ENCODE measurements at regions not wholly inside any gene's neighbourhood (a gene's known extent, or its start where the extent isn't known, plus 50 kb on each side); places are given as distances from the start of the nearest gene placed in this dataset.
"Not testable (repeated sequence)": the region's sequence is repeated elsewhere in the genome, so short reads cannot be mapped to it uniquely, and the experiment has no call there.

GRCh38 chrY:11099004-11099403, 1571.3 kb downstream of the TSPY10 start:
- WGBS, 2 donors (ENCODE audit: low coverage in 1 of 2), result 73% methylated on average over 3 of the region's 16 CpGs; no CpG with 5 or more reads in 1 of the 2 donors
- H3K36me3 ChIP-seq, result no peaks in the 10 kb centered on the region
- H3K9me3 ChIP-seq, result no peaks in the 10 kb centered on the region
- no peaks in the 10 kb centered on the region for H3K4me1 ChIP-seq
- H3K27ac ChIP-seq, result no peak overlapping the region
- TF ChIP-seq POLR2A (IDR thresholded peaks at IDR 0.05), result no peak
- TF ChIP-seq CTCF (IDR thresholded peaks at IDR 0.05), result no peak
- TF ChIP-seq EP300 (IDR thresholded peaks at IDR 0.05; ENCODE audit: low read depth), result no peak
- no peak for TF ChIP-seq POLR2AphosphoS5 (IDR thresholded peaks at IDR 0.05)
- no peak overlapping the region for H3K4me3 ChIP-seq
- no peaks in the 10 kb centered on the region for H3K27me3 ChIP-seq
- intact Hi-C loops (cut with DNase I; ENCODE audit: low total_unique reads), result no loop called here
- no peak for DNase-seq
- in situ Hi-C loops (cut with MboI; ENCODE audit: low pct_ligation_motif_present in 1 of 4, low pct_unique_long_range_greater_than_20kb in 1 of 4, low sequenced_read_pairs in 3 of 4), result no loop called here

GRCh38 chrY:11100472-11100871, 1572.8 kb downstream of the TSPY10 start:
- H3K9me3 ChIP-seq; H3K4me1 ChIP-seq; H3K27me3 ChIP-seq; H3K36me3 ChIP-seq; H3K4me3 ChIP-seq; in situ Hi-C loops (cut with MboI; ENCODE audit: low pct_ligation_motif_present in 1 of 4, low pct_unique_long_range_greater_than_20kb in 1 of 4, low sequenced_read_pairs in 3 of 4); intact Hi-C loops (cut with DNase I; ENCODE audit: low total_unique reads); DNase-seq; H3K27ac ChIP-seq: not testable (repeated sequence)
- WGBS, 2 donors (ENCODE audit: low coverage in 1 of 2), result 53% methylated on average over 3 of the region's 19 CpGs; no CpG with 5 or more reads in 1 of the 2 donors

- H3K27me3 ChIP-seq; in situ Hi-C loops (cut with MboI; ENCODE audit: low pct_ligation_motif_present in 1 of 4, low pct_unique_long_range_greater_than_20kb in 1 of 4, low sequenced_read_pairs in 3 of 4); H3K4me1 ChIP-seq; DNase-seq; H3K36me3 ChIP-seq; H3K27ac ChIP-seq; H3K4me3 ChIP-seq; H3K9me3 ChIP-seq; intact Hi-C loops (cut with DNase I; ENCODE audit: low total_unique reads): not testable (repeated sequence)
- WGBS, 2 donors (ENCODE audit: low coverage in 1 of 2), result 86% methylated on average over 12 of the region's 26 CpGs; no CpG with 5 or more reads in 1 of the 2 donors
Measured at GRCh38 chrY:11102987-11103386, 1575.3 kb downstream of the TSPY10 start.

- intact Hi-C loops (cut with DNase I; ENCODE audit: low total_unique reads); H3K36me3 ChIP-seq; H3K27me3 ChIP-seq; H3K4me3 ChIP-seq; H3K4me1 ChIP-seq; in situ Hi-C loops (cut with MboI; ENCODE audit: low pct_ligation_motif_present in 1 of 4, low pct_unique_long_range_greater_than_20kb in 1 of 4, low sequenced_read_pairs in 3 of 4); H3K9me3 ChIP-seq; DNase-seq; H3K27ac ChIP-seq: not testable (repeated sequence)
- WGBS, 2 donors (ENCODE audit: low coverage in 1 of 2), result 77% methylated on average over 38 of the region's 44 CpGs; no CpG with 5 or more reads in 1 of the 2 donors
Measured at GRCh38 chrY:11107127-11107918, 1579.6 kb downstream of the TSPY10 start.

GRCh38 chrY:11151724-11152123, 1549.3 kb upstream of the USP9Y start:
- H3K4me1 ChIP-seq; in situ Hi-C loops (cut with MboI; ENCODE audit: low pct_ligation_motif_present in 1 of 4, low pct_unique_long_range_greater_than_20kb in 1 of 4, low sequenced_read_pairs in 3 of 4); DNase-seq; H3K36me3 ChIP-seq; H3K27ac ChIP-seq; H3K27me3 ChIP-seq; H3K9me3 ChIP-seq; intact Hi-C loops (cut with DNase I; ENCODE audit: low total_unique reads); H3K4me3 ChIP-seq: not testable (repeated sequence)
- WGBS, 2 donors (ENCODE audit: low coverage in 1 of 2), result 56 to 80% methylated on average over 1 of the region's 2 CpGs

- DNase-seq, result not testable (repeated sequence)
Measured at GRCh38 chrY:11156100-11156499, 1544.9 kb upstream of the USP9Y start.

GRCh38 chrY:11156846-11157245, 1544.2 kb upstream of the USP9Y start:
- H3K4me1 ChIP-seq; H3K4me3 ChIP-seq; in situ Hi-C loops (cut with MboI; ENCODE audit: low pct_ligation_motif_present in 1 of 4, low pct_unique_long_range_greater_than_20kb in 1 of 4, low sequenced_read_pairs in 3 of 4); H3K36me3 ChIP-seq; H3K27me3 ChIP-seq; H3K27ac ChIP-seq; H3K9me3 ChIP-seq; DNase-seq; intact Hi-C loops (cut with DNase I; ENCODE audit: low total_unique reads): not testable (repeated sequence)
- WGBS, 2 donors (ENCODE audit: low coverage in 1 of 2), result no CpG with 5 or more reads among the region's 11 CpGs

More at GRCh38 chrY:11156100-11156499, 1544.9 kb upstream of the USP9Y start:
- H3K9me3 ChIP-seq; intact Hi-C loops (cut with DNase I; ENCODE audit: low total_unique reads); H3K27me3 ChIP-seq; H3K27ac ChIP-seq; H3K4me1 ChIP-seq; in situ Hi-C loops (cut with MboI; ENCODE audit: low pct_ligation_motif_present in 1 of 4, low pct_unique_long_range_greater_than_20kb in 1 of 4, low sequenced_read_pairs in 3 of 4); H3K36me3 ChIP-seq; H3K4me3 ChIP-seq: not testable (repeated sequence)
- no CpG with 5 or more reads among the region's 21 CpGs for WGBS, 2 donors (ENCODE audit: low coverage in 1 of 2)

GRCh38 chrY:11177033-11177432, 1524.0 kb upstream of the USP9Y start:
- no CpG with 5 or more reads among the region's 5 CpGs for WGBS, 2 donors (ENCODE audit: low coverage in 1 of 2)

GRCh38 chrY:11201133-11201532, 1499.9 kb upstream of the USP9Y start:
- in situ Hi-C loops (cut with MboI; ENCODE audit: low pct_ligation_motif_present in 1 of 4, low pct_unique_long_range_greater_than_20kb in 1 of 4, low sequenced_read_pairs in 3 of 4); DNase-seq; H3K36me3 ChIP-seq; H3K27ac ChIP-seq; H3K9me3 ChIP-seq; intact Hi-C loops (cut with DNase I; ENCODE audit: low total_unique reads); H3K4me3 ChIP-seq; H3K27me3 ChIP-seq; H3K4me1 ChIP-seq: not testable (repeated sequence)
- no CpG with 5 or more reads among the region's 6 CpGs for WGBS, 2 donors (ENCODE audit: low coverage in 1 of 2)

More at GRCh38 chrY:11177033-11177432, 1524.0 kb upstream of the USP9Y start:
- DNase-seq; H3K27me3 ChIP-seq; H3K4me1 ChIP-seq; in situ Hi-C loops (cut with MboI; ENCODE audit: low pct_ligation_motif_present in 1 of 4, low pct_unique_long_range_greater_than_20kb in 1 of 4, low sequenced_read_pairs in 3 of 4); H3K9me3 ChIP-seq; H3K36me3 ChIP-seq; H3K4me3 ChIP-seq; H3K27ac ChIP-seq; intact Hi-C loops (cut with DNase I; ENCODE audit: low total_unique reads): not testable (repeated sequence)

GRCh38 chrY:11214851-11215250, 1486.2 kb upstream of the USP9Y start:
- H3K36me3 ChIP-seq; DNase-seq; H3K4me1 ChIP-seq; H3K9me3 ChIP-seq; in situ Hi-C loops (cut with MboI; ENCODE audit: low pct_ligation_motif_present in 1 of 4, low pct_unique_long_range_greater_than_20kb in 1 of 4, low sequenced_read_pairs in 3 of 4); H3K27me3 ChIP-seq; intact Hi-C loops (cut with DNase I; ENCODE audit: low total_unique reads): not testable (repeated sequence)
- WGBS, 2 donors (ENCODE audit: low coverage in 1 of 2), result no CpG with 5 or more reads among the region's 20 CpGs
- Histone ChIP-seq H3K4me3 (peak overlapping the region in 2 of 4 donors; percentile 16 to 36), H3K27ac (peak overlapping the region in 1 of 4 donors; percentile 40)

Measured in transverse colon (tissue), 4 donors.